Loucy (cell line): ENCODE measurements at regions not wholly inside any gene's neighbourhood (a gene's known extent, or its start where the extent isn't known, plus 50 kb on each side); places are given as distances from the start of the nearest gene placed in this dataset.

Experiments
- CTCF ChIP-seq: fragments of 200-600 bp; sonication (generic); conservative IDR thresholded peaks from 2 replicates; pipeline ENCODE4 v1.5.1; 2014; ENCODE audit warnings: mild to moderate bottlenecking, antibody characterized with exemption, low read length
- EZH2phosphoT487 ChIP-seq: fragments of 200-600 bp; IDR thresholded peaks from 2 replicates; pipeline ENCODE4 v1.6.1; 2018; ENCODE audit warnings: antibody characterized with exemption, mild to moderate bottlenecking, moderate library complexity, borderline replicate concordance

DNA sequence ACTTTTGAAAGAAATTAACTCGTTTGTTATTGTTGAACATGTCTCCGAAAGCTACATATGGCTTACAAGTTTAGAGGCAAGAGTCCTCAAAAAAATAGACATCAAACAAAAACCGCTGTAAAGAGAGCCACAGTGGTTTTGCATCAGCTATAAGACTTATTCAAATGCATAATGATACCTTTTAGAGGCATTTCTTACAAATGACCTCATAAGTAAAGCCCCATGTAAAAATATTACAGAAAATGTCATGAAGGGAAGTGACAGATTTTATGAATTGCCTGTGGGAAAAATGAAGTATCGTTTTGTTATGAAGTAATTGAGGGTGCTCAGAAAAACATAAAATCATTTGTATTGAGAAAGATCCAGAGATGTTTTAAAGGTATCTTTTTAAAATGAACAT lies 598.0 kb downstream of the NXPH1 start:
- TF ChIP-seq CTCF (no peak), EZH2phosphoT487 (no peak)
